NB4 (cell line): ENCODE measurements at regions not wholly inside any gene's neighbourhood (a gene's known extent, or its start where the extent isn't known, plus 50 kb on each side); places are given as distances from the start of the nearest gene placed in this dataset.

Experiments used
- MYC ChIP-seq: IDR thresholded peaks from 2 replicates; pipeline ENCODE4 v1.6.1; 2011; ENCODE audit warnings: low read depth, low read length
- POLR2A ChIP-seq: IDR thresholded peaks from 2 replicates; pipeline ENCODE4 v1.6.1; 2011; ENCODE audit warnings: mild to moderate bottlenecking; ENCODE audit not compliant: insufficient read length; ENCODE audit errors: extremely low read depth
- TF ChIP-seq, protein P1 (sequence below): IDR thresholded peaks from one replicate; pipeline ENCODE4 v1.5.1; 2012; ENCODE audit warnings: low read depth, low read length

DNA sequence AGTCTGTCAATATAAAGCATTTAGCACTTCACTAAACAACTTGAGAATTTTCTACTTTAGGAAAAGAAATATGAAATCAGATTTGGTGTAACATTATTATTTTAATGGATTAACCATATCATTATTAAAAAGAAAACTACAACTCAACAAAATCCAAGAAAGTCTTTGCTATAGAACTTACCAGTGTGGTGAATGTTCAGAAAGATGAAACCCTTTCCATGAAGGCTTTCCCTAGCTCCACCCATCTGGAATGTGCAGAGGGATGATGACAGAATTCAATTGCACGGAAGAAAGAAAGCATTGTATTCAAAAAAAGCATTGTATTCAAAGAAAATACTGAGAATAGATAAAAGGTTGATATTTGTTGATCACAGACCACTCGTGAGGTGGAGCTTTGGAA lies 328.6 kb upstream of the NUDT12 start:
- TF ChIP-seq, protein P1, sequence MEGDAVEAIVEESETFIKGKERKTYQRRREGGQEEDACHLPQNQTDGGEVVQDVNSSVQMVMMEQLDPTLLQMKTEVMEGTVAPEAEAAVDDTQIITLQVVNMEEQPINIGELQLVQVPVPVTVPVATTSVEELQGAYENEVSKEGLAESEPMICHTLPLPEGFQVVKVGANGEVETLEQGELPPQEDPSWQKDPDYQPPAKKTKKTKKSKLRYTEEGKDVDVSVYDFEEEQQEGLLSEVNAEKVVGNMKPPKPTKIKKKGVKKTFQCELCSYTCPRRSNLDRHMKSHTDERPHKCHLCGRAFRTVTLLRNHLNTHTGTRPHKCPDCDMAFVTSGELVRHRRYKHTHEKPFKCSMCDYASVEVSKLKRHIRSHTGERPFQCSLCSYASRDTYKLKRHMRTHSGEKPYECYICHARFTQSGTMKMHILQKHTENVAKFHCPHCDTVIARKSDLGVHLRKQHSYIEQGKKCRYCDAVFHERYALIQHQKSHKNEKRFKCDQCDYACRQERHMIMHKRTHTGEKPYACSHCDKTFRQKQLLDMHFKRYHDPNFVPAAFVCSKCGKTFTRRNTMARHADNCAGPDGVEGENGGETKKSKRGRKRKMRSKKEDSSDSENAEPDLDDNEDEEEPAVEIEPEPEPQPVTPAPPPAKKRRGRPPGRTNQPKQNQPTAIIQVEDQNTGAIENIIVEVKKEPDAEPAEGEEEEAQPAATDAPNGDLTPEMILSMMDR = no peak
- TF ChIP-seq POLR2A = no peak
- TF ChIP-seq MYC = no peak
